ENCODE measurements at regions not wholly inside any gene's neighbourhood (a gene's known extent, or its start where the extent isn't known, plus 50 kb on each side); places are given as distances from the start of the nearest gene placed in this dataset.
"Not testable (repeated sequence)": the region's sequence is repeated elsewhere in the genome, so short reads cannot be mapped to it uniquely, and the experiment has no call there.

GRCh38 chr5:99581204-99581603 is 652.4 kb upstream of the CHD1 start:
- H3K36me3 ChIP-seq (ENCODE audit: control insufficient read depth in 2 of 4, insufficient read depth in 4 of 4, low read length in 3 of 4); H4K5ac ChIP-seq (ENCODE audit: insufficient read length, low read depth, low read length); FAIRE-seq; H2BK5ac ChIP-seq (ENCODE audit: low read depth, low read length); H4K8ac ChIP-seq (ENCODE audit: extremely low read depth, insufficient read depth, low read length); H4K20me1 ChIP-seq (replicated peaks in 1 of 2; ENCODE audit: control insufficient read depth in 1 of 2, insufficient read depth in 2 of 2, low read length in 2 of 2); H3K56ac ChIP-seq (replicated peaks; ENCODE audit: insufficient read length, low read depth, low read length); H3K14ac ChIP-seq (ENCODE audit: insufficient read length); H2BK120ac ChIP-seq (replicated peaks; ENCODE audit: low read depth, low read length); H3K79me1 ChIP-seq (ENCODE audit: low read depth, low read length); H3K4me3 ChIP-seq (ENCODE audit: extremely low read depth in 1 of 4, insufficient read depth in 2 of 4, low read depth in 3 of 4, low read length in 4 of 4); H3K9ac ChIP-seq (replicated peaks in 1 of 4; ENCODE audit: extremely low read depth in 1 of 4, low read depth in 3 of 4, low read length in 3 of 4); H2AK5ac ChIP-seq (ENCODE audit: low read depth, low read length); H3K23ac ChIP-seq (ENCODE audit: insufficient read length); H3K23me2 ChIP-seq (ENCODE audit: low read depth, low read length); H3K79me2 ChIP-seq (ENCODE audit: control insufficient read depth in 1 of 2, insufficient read depth in 2 of 2, low read length in 2 of 2); H3K18ac ChIP-seq (ENCODE audit: extremely low read depth, low read length); H3K9me3 ChIP-seq (ENCODE audit: insufficient read depth in 2 of 2, low read depth in 1 of 2, low read length in 1 of 2); POLR2A ChIA-PET (ENCODE audit: partially characterized antibody); CTCF ChIA-PET (ENCODE audit: partially characterized antibody); H2BK15ac ChIP-seq (ENCODE audit: low read length); H2BK20ac ChIP-seq (ENCODE audit: low read length); DNase-seq (ENCODE audit: low read depth in 1 of 2, low spot score in 2 of 2); H3K27me3 ChIP-seq (replicated peaks in 1 of 4; ENCODE audit: control insufficient read depth in 3 of 4, extremely low read depth in 1 of 4, insufficient read depth in 3 of 4, low read length in 3 of 4); H2AFZ ChIP-seq (ENCODE audit: low read length); H3K4me2 ChIP-seq (ENCODE audit: insufficient read depth in 1 of 2, low read depth in 2 of 2, low read length in 2 of 2); H3K4ac ChIP-seq (replicated peaks; ENCODE audit: insufficient read length, low read depth, low read length); H3K27ac ChIP-seq (ENCODE audit: low read depth, low read length); H4K91ac ChIP-seq (replicated peaks; ENCODE audit: insufficient read length, low read length); H3K4me1 ChIP-seq (replicated peaks in 1 of 4; ENCODE audit: control insufficient read depth in 3 of 4, insufficient read depth in 4 of 4, low read length in 3 of 4); H2BK12ac ChIP-seq (ENCODE audit: low read depth, low read length): not testable (repeated sequence)
- 100% methylated on average over 3 of the region's 3 CpGs; no CpG with 5 or more reads in 1 of the 2 experiments for WGBS, 2 experiments (ENCODE audit: extremely low coverage in 1 of 2, insufficient coverage in 1 of 2, insufficient read length in 1 of 2, insufficient replicate concordance in 2 of 2, low coverage in 1 of 2, low lambda C conversion rate in 2 of 2, missing lambda C conversion rate in 1 of 2)

GRCh38 chr5:99562937-99563627 is 634.3 kb upstream of the CHD1 start:
- WGBS, 2 experiments (ENCODE audit: extremely low coverage in 1 of 2, insufficient coverage in 1 of 2, insufficient read length in 1 of 2, insufficient replicate concordance in 2 of 2, low coverage in 1 of 2, low lambda C conversion rate in 2 of 2, missing lambda C conversion rate in 1 of 2), result 89% methylated on average over 15 of the region's 15 CpGs; no CpG with 5 or more reads in 1 of the 2 experiments
- DNase-seq (ENCODE audit: low read depth in 1 of 2, low spot score in 2 of 2); H2BK15ac ChIP-seq (ENCODE audit: low read length); H2BK20ac ChIP-seq (ENCODE audit: low read length); H2AFZ ChIP-seq (ENCODE audit: low read length); H4K20me1 ChIP-seq (replicated peaks in 1 of 2; ENCODE audit: control insufficient read depth in 1 of 2, insufficient read depth in 2 of 2, low read length in 2 of 2); H4K8ac ChIP-seq (ENCODE audit: extremely low read depth, insufficient read depth, low read length); H2BK120ac ChIP-seq (replicated peaks; ENCODE audit: low read depth, low read length); FAIRE-seq; H2BK5ac ChIP-seq (ENCODE audit: low read depth, low read length); H3K79me1 ChIP-seq (ENCODE audit: low read depth, low read length); H3K27ac ChIP-seq (ENCODE audit: low read depth, low read length); H3K18ac ChIP-seq (ENCODE audit: extremely low read depth, low read length); H3K4me2 ChIP-seq (ENCODE audit: insufficient read depth in 1 of 2, low read depth in 2 of 2, low read length in 2 of 2); H3K23me2 ChIP-seq (ENCODE audit: low read depth, low read length); H3K36me3 ChIP-seq (ENCODE audit: control insufficient read depth in 2 of 4, insufficient read depth in 4 of 4, low read length in 3 of 4); H2AK5ac ChIP-seq (ENCODE audit: low read depth, low read length); H2BK12ac ChIP-seq (ENCODE audit: low read depth, low read length); POLR2A ChIA-PET (ENCODE audit: partially characterized antibody); H4K5ac ChIP-seq (ENCODE audit: insufficient read length, low read depth, low read length); H3K79me2 ChIP-seq (ENCODE audit: control insufficient read depth in 1 of 2, insufficient read depth in 2 of 2, low read length in 2 of 2); H3K23ac ChIP-seq (ENCODE audit: insufficient read length); H3K4me1 ChIP-seq (replicated peaks in 1 of 4; ENCODE audit: control insufficient read depth in 3 of 4, insufficient read depth in 4 of 4, low read length in 3 of 4); H3K4me3 ChIP-seq (ENCODE audit: extremely low read depth in 1 of 4, insufficient read depth in 2 of 4, low read depth in 3 of 4, low read length in 4 of 4); H3K27me3 ChIP-seq (replicated peaks in 1 of 4; ENCODE audit: control insufficient read depth in 3 of 4, extremely low read depth in 1 of 4, insufficient read depth in 3 of 4, low read length in 3 of 4); CTCF ChIA-PET (ENCODE audit: partially characterized antibody); H3K56ac ChIP-seq (replicated peaks; ENCODE audit: insufficient read length, low read depth, low read length); H3K9me3 ChIP-seq (ENCODE audit: insufficient read depth in 2 of 2, low read depth in 1 of 2, low read length in 1 of 2); H3K4ac ChIP-seq (replicated peaks; ENCODE audit: insufficient read length, low read depth, low read length); H3K14ac ChIP-seq (ENCODE audit: insufficient read length); H4K91ac ChIP-seq (replicated peaks; ENCODE audit: insufficient read length, low read length); H3K9ac ChIP-seq (replicated peaks in 1 of 4; ENCODE audit: extremely low read depth in 1 of 4, low read depth in 3 of 4, low read length in 3 of 4): not testable (repeated sequence)

Data from H1 (cell line).